ENCODE measurements at regions not wholly inside any gene's neighbourhood (a gene's known extent, or its start where the extent isn't known, plus 50 kb on each side); places are given as distances from the start of the nearest gene placed in this dataset.

GRCh38 chr3:43876648-43877047 lies 185.9 kb downstream of the ABHD5 start:
- no peak for TF ChIP-seq EP300 (IDR thresholded peaks at IDR 0.05)
- no peak for TF ChIP-seq CTCF (IDR thresholded peaks at IDR 0.05)
- TF ChIP-seq POLR2AphosphoS5 (IDR thresholded peaks at IDR 0.05) = no peak
- no peak for TF ChIP-seq POLR2A (IDR thresholded peaks at IDR 0.05)

Measured in stomach (tissue), 4 donors.